ENCODE measurements at regions not wholly inside any gene's neighbourhood (a gene's known extent, or its start where the extent isn't known, plus 50 kb on each side); places are given as distances from the start of the nearest gene placed in this dataset.

GRCh38 chr11:70537576-70538571 lies 139.5 kb downstream of the CTTN start:
- H3K4me1 Mint-ChIP-seq (ENCODE audit: low read depth, unreplicated experiment) = peaks cover 12% of the 10 kb centered on the region
- H3K27me3 Mint-ChIP-seq (ENCODE audit: low read depth, unreplicated experiment) = peaks cover 21% of the 10 kb centered on the region
- Histone ChIP-seq H3K9ac (ENCODE audit: low read length) (no peak overlapping the region), H3K4me1 (ENCODE audit: insufficient read depth, low read length) (no peaks in the 10 kb centered on the region), H3K79me2 (ENCODE audit: insufficient read depth, low read length) (no peaks in the 10 kb centered on the region), H3K27me3 (ENCODE audit: insufficient read depth, low read length) (no peaks in the 10 kb centered on the region), H3K4me2 (ENCODE audit: low read length) (no peak overlapping the region), H3K36me3 (ENCODE audit: insufficient read depth, low read length) (no peaks in the 10 kb centered on the region), H3K4me3 (ENCODE audit: insufficient read depth, low read depth, low read length) (no peak overlapping the region), H2AFZ (ENCODE audit: low read depth, low read length) (no peak overlapping the region), H3K27ac (ENCODE audit: low read depth, low read length) (no peak overlapping the region), H4K20me1 (ENCODE audit: insufficient read depth, low read length) (no peaks in the 10 kb centered on the region), H3K9me3 (ENCODE audit: insufficient read depth, low read depth, low read length) (no peaks in the 10 kb centered on the region)
- peaks cover 9% of the 10 kb centered on the region for H3K9me3 Mint-ChIP-seq (ENCODE audit: unreplicated experiment)
- no peak overlapping the region for H3K4me3 Mint-ChIP-seq (ENCODE audit: unreplicated experiment)
- DNase-seq (ENCODE audit: low read depth) (no peak), FAIRE-seq (no peak)
- H3K36me3 Mint-ChIP-seq (ENCODE audit: low read depth, unreplicated experiment) = peaks cover 5% of the 10 kb centered on the region
- TF ChIP-seq EZH2 (IDR thresholded peaks at IDR 0.05; ENCODE audit: insufficient read depth, low read length) (no peak), CTCF (IDR thresholded peaks at IDR 0.05; ENCODE audit: insufficient read depth, low read depth, low read length) (no peak)
- H3K27ac Mint-ChIP-seq (ENCODE audit: unreplicated experiment) = no peak overlapping the region

- Histone ChIP-seq H3K4me1 (ENCODE audit: insufficient read depth, low read length) (no peaks in the 10 kb centered on the region), H4K20me1 (ENCODE audit: insufficient read depth, low read length) (no peaks in the 10 kb centered on the region), H3K4me3 (ENCODE audit: insufficient read depth, low read depth, low read length) (no peak overlapping the region), H3K27ac (ENCODE audit: low read depth, low read length) (no peak overlapping the region), H3K27me3 (ENCODE audit: insufficient read depth, low read length) (no peaks in the 10 kb centered on the region), H3K9me3 (ENCODE audit: insufficient read depth, low read depth, low read length) (no peaks in the 10 kb centered on the region), H3K79me2 (ENCODE audit: insufficient read depth, low read length) (no peaks in the 10 kb centered on the region), H3K4me2 (ENCODE audit: low read length) (no peak overlapping the region), H3K36me3 (ENCODE audit: insufficient read depth, low read length) (no peaks in the 10 kb centered on the region), H3K9ac (ENCODE audit: low read length) (no peak overlapping the region), H2AFZ (ENCODE audit: low read depth, low read length) (no peak overlapping the region)
- peaks cover 5% of the 10 kb centered on the region for H3K36me3 Mint-ChIP-seq (ENCODE audit: low read depth, unreplicated experiment)
- peaks cover 9% of the 10 kb centered on the region for H3K9me3 Mint-ChIP-seq (ENCODE audit: unreplicated experiment)
- FAIRE-seq (no peak), DNase-seq (ENCODE audit: low read depth) (no peak)
- no peak for TF ChIP-seq EZH2 (IDR thresholded peaks at IDR 0.05; ENCODE audit: insufficient read depth, low read length)
- peaks cover 6% of the 10 kb centered on the region for H3K4me1 Mint-ChIP-seq (ENCODE audit: low read depth, unreplicated experiment)
- no peak overlapping the region for H3K27ac Mint-ChIP-seq (ENCODE audit: unreplicated experiment)
- H3K27me3 Mint-ChIP-seq (ENCODE audit: low read depth, unreplicated experiment) = peaks cover 21% of the 10 kb centered on the region
- H3K4me3 Mint-ChIP-seq (ENCODE audit: unreplicated experiment) = no peak overlapping the region
Observed at GRCh38 chr11:70538641-70539359, 140.5 kb downstream of the CTTN start.

GRCh38 chr11:70539360-70540095 lies 141.2 kb downstream of the CTTN start:
- H3K27me3 Mint-ChIP-seq (ENCODE audit: low read depth, unreplicated experiment) = peaks cover 21% of the 10 kb centered on the region

More at GRCh38 chr11:70539360-70540095, 141.2 kb downstream of the CTTN start:
- Mint-ChIP-seq H3K4me1 (ENCODE audit: low read depth, unreplicated experiment) (peaks cover 6% of the 10 kb centered on the region), H3K9me3 (ENCODE audit: unreplicated experiment) (peaks cover 9% of the 10 kb centered on the region), H3K27ac (ENCODE audit: unreplicated experiment) (no peak overlapping the region), H3K4me3 (ENCODE audit: unreplicated experiment) (no peak overlapping the region), H3K36me3 (ENCODE audit: low read depth, unreplicated experiment) (peaks cover 5% of the 10 kb centered on the region)
- DNase-seq (ENCODE audit: low read depth) (no peak), FAIRE-seq (no peak)
- Histone ChIP-seq H3K4me3 (ENCODE audit: insufficient read depth, low read depth, low read length) (no peak overlapping the region), H3K4me2 (ENCODE audit: low read length) (no peak overlapping the region), H3K36me3 (ENCODE audit: insufficient read depth, low read length) (no peaks in the 10 kb centered on the region), H3K9ac (ENCODE audit: low read length) (no peak overlapping the region), H3K9me3 (ENCODE audit: insufficient read depth, low read depth, low read length) (no peaks in the 10 kb centered on the region), H2AFZ (ENCODE audit: low read depth, low read length) (no peak overlapping the region), H3K4me1 (ENCODE audit: insufficient read depth, low read length) (peaks cover under 1% of the 10 kb centered on the region), H3K27ac (ENCODE audit: low read depth, low read length) (no peak overlapping the region), H4K20me1 (ENCODE audit: insufficient read depth, low read length) (no peaks in the 10 kb centered on the region), H3K79me2 (ENCODE audit: insufficient read depth, low read length) (no peaks in the 10 kb centered on the region), H3K27me3 (ENCODE audit: insufficient read depth, low read length) (no peaks in the 10 kb centered on the region)
- TF ChIP-seq CTCF (IDR thresholded peaks at IDR 0.05; ENCODE audit: insufficient read depth, low read depth, low read length) (no peak), EZH2 (IDR thresholded peaks at IDR 0.05; ENCODE audit: insufficient read depth, low read length) (no peak)
